HG02981 (cell line): ENCODE measurements at regions not wholly inside any gene's neighbourhood (a gene's known extent, or its start where the extent isn't known, plus 50 kb on each side); places are given as distances from the start of the nearest gene placed in this dataset.

ENCODE experiments used
- ATAC-seq: cut with Tn5 transposase; IDR thresholded peaks from one replicate; pipeline ENCODE4 v1.9.1; 2021; ENCODE audit warnings: mild to moderate bottlenecking, moderate library complexity; ENCODE audit not compliant: unreplicated experiment

GRCh38 chr1:233514946-233515391 is 98.9 kb upstream of the KCNK1 start:
- ATAC-seq = no peak

- no peak for ATAC-seq
Measured at GRCh38 chr1:233516732-233517131, 97.2 kb upstream of the KCNK1 start.

DNA sequence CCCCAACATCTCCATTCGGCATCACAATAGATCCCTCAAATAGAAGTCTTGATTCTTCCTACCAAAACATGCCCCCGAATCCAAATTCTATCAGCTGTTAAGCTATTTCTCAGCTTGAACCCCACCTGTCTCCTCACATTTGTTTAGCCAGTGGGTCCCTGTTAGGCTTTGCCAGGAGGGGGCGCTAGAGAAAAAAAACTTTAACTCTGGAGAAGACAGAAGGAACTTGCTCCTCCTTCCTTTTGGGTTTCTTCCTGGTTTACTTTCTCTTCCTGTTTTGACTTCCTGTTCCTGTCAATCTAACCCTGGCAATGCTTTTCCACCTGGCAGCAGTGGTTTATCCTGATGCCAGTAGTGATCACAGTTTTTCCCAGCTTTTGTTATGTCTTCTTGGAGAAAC is 95.6 kb upstream of the KCNK1 start:
- no peak for ATAC-seq

- no peak for ATAC-seq
Measured at GRCh38 chr1:233520261-233521191, 93.4 kb upstream of the KCNK1 start.

- no peak for ATAC-seq
Measured at GRCh38 chr1:233523047-233523446, 90.9 kb upstream of the KCNK1 start.

GRCh38 chr1:233527818-233528217 is 86.1 kb upstream of the KCNK1 start:
- no peak for ATAC-seq

- no peak for ATAC-seq
Measured at GRCh38 chr1:233530665-233531386, 83.1 kb upstream of the KCNK1 start.

DNA sequence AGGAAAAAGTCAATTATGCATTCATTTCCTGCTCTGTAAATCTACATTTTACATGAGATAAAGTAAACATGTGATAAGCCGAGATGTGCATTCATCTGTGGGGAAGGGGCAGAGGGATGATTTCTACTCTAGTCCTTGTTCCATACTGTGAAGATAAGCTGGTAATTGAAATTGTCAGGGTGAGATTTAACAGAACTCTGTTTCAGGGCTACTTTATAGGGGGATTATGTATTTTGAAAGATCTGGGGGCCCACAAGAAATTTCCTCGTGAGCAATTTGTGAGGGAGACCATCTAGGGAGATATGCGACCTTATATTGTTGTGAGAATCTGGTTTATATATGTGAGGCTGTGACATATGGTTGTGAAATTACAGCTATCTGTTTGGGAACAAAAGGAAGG is 73.1 kb upstream of the KCNK1 start:
- no peak for ATAC-seq

DNA sequence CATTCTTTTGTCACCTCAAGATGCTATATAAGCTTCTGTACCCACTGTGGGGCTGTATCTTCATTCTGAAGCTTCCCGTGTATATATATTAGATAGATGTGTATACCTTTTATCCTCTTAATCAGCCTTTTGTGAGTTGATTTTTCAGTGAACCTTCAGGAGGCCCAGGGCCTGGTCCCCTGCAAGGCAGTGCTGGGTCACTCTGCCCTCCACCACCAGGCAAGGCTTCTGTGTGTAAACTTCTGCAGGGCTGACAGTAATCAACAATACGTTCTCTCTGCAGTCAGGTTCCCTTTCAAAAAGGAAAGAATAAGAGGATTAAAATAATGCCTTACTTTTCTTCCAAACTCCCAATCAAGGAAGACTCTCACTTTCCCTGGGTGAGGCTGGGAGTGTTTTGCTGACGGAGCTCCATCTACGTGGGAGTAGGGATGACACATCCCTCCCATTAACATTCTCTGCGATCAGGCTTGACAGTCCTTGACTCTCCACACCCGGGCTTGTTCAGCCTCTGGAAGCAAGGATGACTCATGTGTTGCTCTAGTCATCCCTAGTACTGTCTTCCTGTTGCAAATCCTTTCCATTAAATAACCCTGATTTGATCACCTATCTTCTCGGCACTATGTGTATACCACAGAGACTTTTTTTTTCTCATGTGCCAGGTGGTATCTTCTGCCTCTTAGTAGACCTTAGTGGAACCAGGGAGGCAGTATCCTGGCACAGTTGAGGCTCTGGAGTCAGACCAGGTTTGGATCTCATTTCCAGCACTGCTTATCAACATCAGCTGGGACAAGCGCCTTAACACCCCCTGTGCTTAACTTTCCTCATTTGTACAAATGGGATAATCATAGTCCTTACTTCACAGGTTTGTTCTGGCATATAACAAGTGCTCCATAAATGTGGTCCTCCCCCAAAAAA is 70.3 kb upstream of the KCNK1 start:
- no peak for ATAC-seq

GRCh38 chr1:233544304-233544703 is 69.6 kb upstream of the KCNK1 start:
- no peak for ATAC-seq

GRCh38 chr1:233547726-233548125 is 66.2 kb upstream of the KCNK1 start:
- ATAC-seq = no peak

GRCh38 chr1:233549404-233549803 is 64.5 kb upstream of the KCNK1 start:
- no peak for ATAC-seq

DNA sequence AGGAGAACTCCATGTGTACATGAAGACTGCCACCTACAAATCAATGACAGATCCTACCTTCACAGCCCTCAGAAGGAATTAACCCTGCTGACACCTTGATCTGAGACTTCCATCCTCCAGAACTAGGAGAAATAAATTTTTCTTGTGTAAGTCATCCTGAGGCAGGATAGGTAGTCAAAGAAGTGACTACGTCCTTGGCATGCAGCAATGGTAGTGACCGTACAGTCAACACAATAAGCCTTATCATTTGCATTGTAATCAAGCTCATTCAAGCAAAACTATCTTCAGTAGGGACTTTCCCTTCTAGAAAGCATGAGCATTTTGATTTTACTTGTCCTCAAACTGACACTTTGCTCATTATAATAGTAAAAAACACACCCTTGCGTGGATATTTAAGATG is 64.0 kb upstream of the KCNK1 start:
- ATAC-seq = no peak

DNA sequence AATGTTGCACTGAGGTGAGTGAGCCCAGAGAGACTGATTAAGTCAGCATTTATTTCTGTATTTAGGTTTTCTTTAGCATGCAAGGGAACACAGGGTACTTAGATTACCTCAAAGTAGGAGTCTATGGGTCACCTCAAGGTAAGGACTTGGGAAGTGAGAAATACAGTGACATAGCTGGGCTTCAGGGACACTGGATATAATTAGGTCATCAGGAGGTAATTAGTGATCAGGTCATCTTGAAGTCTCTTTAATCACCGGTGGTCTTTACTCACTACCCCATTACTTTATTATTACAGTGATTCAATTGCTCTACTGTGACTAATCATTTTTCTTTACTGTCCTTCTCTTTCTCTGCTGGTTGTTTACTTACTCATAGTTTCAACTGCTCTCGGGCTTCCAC is 59.9 kb upstream of the KCNK1 start:
- no peak for ATAC-seq

DNA sequence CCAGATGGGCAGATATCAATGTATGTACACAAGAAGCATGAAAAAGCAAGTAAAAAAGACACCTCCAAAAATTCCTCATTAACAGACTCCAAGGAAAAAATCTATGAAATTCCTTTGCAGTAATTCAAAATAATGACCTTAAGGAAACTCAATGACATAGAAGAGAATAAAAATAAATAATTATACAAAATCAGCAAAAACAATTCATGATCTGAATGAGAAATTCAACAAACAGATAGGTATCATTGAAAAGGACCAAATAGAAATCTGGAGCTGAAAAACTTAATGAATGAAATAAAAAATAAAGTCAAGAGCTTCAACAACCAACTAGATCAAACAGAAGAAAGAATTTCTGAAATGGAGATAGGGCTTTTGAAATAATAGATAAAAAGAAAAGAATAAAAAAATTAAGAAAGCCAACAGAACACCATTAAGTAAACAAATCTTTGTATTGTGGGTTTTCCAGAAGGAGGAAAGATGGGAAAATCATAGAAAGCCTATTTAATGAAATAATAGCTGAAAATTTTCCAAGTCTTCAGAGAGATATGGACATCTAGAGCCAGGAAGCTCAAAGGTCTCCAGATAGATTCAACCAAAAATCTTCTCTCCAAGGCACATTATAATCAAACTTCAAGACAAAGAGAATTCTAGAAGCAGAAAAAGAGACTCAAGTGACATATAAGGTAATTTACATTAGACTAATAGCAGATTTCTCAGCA is 52.0 kb upstream of the KCNK1 start:
- no peak for ATAC-seq
